GM12878 (cell line): ENCODE measurements at regions not wholly inside any gene's neighbourhood (a gene's known extent, or its start where the extent isn't known, plus 50 kb on each side); places are given as distances from the start of the nearest gene placed in this dataset.

Experiments
- ATAC-seq: fragments of 200-7000 bp; cut with Tn5 transposase; 3 replicates; pipeline ENCODE4 v1.9.1; 2020; ENCODE audit warnings: mild to moderate bottlenecking, moderate library complexity
- BruUV-seq: library from RNA; stranded (reverse); fragments of 400-500 nt; replicated peaks from 2 replicates; lab custom pipeline; 2021; lab: Mats Ljungman, UMichigan
- CTCF ChIA-PET: fragments of 300-600 bp; sonication (Branson Sonifier 250); formaldehyde crosslinking; extraction: SDS; loops from one replicate; lab custom pipeline; 2021; ENCODE audit warnings: inconsistent platforms; lab: Yijun Ruan, JAX
- POLR2A ChIA-PET: fragments of 350-600 bp; formaldehyde crosslinking; extraction: SDS; loops from one replicate; lab custom pipeline; 2021; ENCODE audit warnings: inconsistent platforms; lab: Charles Lee
- RAD21 ChIA-PET: fragments of 300-600 bp; sonication (Branson Sonifier 250); formaldehyde crosslinking; loops from one replicate; lab custom pipeline; 2023; ENCODE audit warnings: antibody characterized with exemption; ENCODE audit not compliant: unreplicated experiment; lab: Charles Lee
- SMC1A ChIA-PET: fragments of 300-600 bp; sonication (Branson Sonifier 250); formaldehyde crosslinking; loops from one replicate; lab custom pipeline; 2023; ENCODE audit not compliant: unreplicated experiment, uncharacterized antibody; lab: Charles Lee
- DNase-seq: peaks from one replicate; pipeline ENCODE4 v3.0.0-alpha.2; 2011; ENCODE audit warnings: low read depth, low spot score
- FAIRE-seq: peaks from 3 replicates; lab custom pipeline; 2011; peaks lifted over from hg19 to GRCh38; lab: Jason Lieb, UNC
- H2AFZ ChIP-seq: 2 replicates; pipeline ENCODE4 v1.6.0; 2011; ENCODE audit warnings: low read depth, low read length, control low read depth; ENCODE audit not compliant: control insufficient read depth
- H3K27ac ChIP-seq: 2 replicates; pipeline ENCODE4 v1.5.1; 2011; ENCODE audit warnings: control low read depth; ENCODE audit not compliant: control insufficient read depth, insufficient read depth
- H3K27me3 ChIP-seq, 2 experiments: replicated peaks in 1 of 2; 2 replicates each; pipeline versions ENCODE4 v1.6.0 to v1.6.1; 2011; ENCODE audit warnings: low read length in 1 of 2; ENCODE audit not compliant: control insufficient read depth in 2 of 2, insufficient read depth in 2 of 2
- H3K36me3 ChIP-seq, 2 experiments: 2 replicates each; pipeline ENCODE4 v1.5.1; 2011; ENCODE audit warnings: low read length in 1 of 2; ENCODE audit not compliant: control insufficient read depth in 2 of 2, insufficient read depth in 2 of 2
- H3K4me1 ChIP-seq: 2 replicates; pipeline ENCODE4 v1.6.1; 2011; ENCODE audit warnings: mild to moderate bottlenecking, low read length, moderate library complexity, mixed read lengths; ENCODE audit not compliant: control insufficient read depth, insufficient read depth
- H3K4me2 ChIP-seq: 2 replicates; pipeline ENCODE4 v1.6.0; 2011; ENCODE audit warnings: control low read depth; ENCODE audit not compliant: control insufficient read depth, insufficient read depth
- H3K4me3 ChIP-seq: fragments of 200-600 bp; sonication (generic); 2 replicates; pipeline ENCODE4 v1.5.1; 2016
- H3K79me2 ChIP-seq: 2 replicates; pipeline ENCODE4 v1.6.0; 2011; ENCODE audit warnings: low read length; ENCODE audit not compliant: control insufficient read depth, insufficient read depth
- H3K9ac ChIP-seq: 2 replicates; pipeline ENCODE4 v1.8.0; 2011; ENCODE audit warnings: low read length, control low read depth, mixed read lengths; ENCODE audit not compliant: control insufficient read depth, insufficient read depth
- H3K9me3 ChIP-seq: replicated peaks from 3 replicates; pipeline ENCODE4 v1.5.1; 2011; ENCODE audit warnings: mild to moderate bottlenecking, low read length; ENCODE audit not compliant: control insufficient read depth, insufficient read depth
- H4K20me1 ChIP-seq: 2 replicates; pipeline ENCODE4 v1.6.0; 2011; ENCODE audit not compliant: control insufficient read depth, insufficient read depth
- BHLHE40 ChIP-seq, 2 experiments: fragments of 450-650 bp in 1 of 2; IDR thresholded peaks; 2 replicates each; pipeline ENCODE4 v1.6.1; 2011 to 2017; ENCODE audit warnings: low read depth in 2 of 2, borderline replicate concordance in 1 of 2, improper control_type of control experiment in 1 of 2, low read length in 1 of 2, mild to moderate bottlenecking in 1 of 2
- FOXK2 ChIP-seq: fragments of 450-650 bp; IDR thresholded peaks from 2 replicates; pipeline ENCODE4 v1.6.1; 2017; ENCODE audit warnings: mild to moderate bottlenecking, moderate library complexity
- FOXM1 ChIP-seq: IDR thresholded peaks from 2 replicates; pipeline ENCODE4 v1.6.1; 2012; ENCODE audit warnings: low read depth, mild to moderate bottlenecking, inconsistent platforms, low read length, moderate library complexity
- GABPA ChIP-seq: IDR thresholded peaks from 2 replicates; pipeline ENCODE4 v1.6.1; 2014; ENCODE audit warnings: antibody characterized with exemption, low read depth, mild to moderate bottlenecking, inconsistent platforms
- KDM1A ChIP-seq: fragments of 200-600 bp; sonication (generic); IDR thresholded peaks from 2 replicates; pipeline ENCODE4 v1.6.1; 2016; ENCODE audit warnings: borderline replicate concordance
- KLF5 ChIP-seq: fragments of 450-650 bp; IDR thresholded peaks from 2 replicates; pipeline ENCODE4 v1.6.1; 2014; ENCODE audit warnings: mild to moderate bottlenecking; ENCODE audit not compliant: partially characterized antibody
- MEF2B ChIP-seq: fragments of 450-650 bp; IDR thresholded peaks from 2 replicates; pipeline ENCODE4 v1.6.1; 2018; ENCODE audit warnings: mild to moderate bottlenecking, moderate library complexity; ENCODE audit not compliant: partially characterized antibody, poor library complexity, severe bottlenecking
- TBL1XR1 ChIP-seq: IDR thresholded peaks from 2 replicates; pipeline ENCODE4 v1.6.1; 2012; ENCODE audit warnings: low read depth, low read length, improper control_type of control experiment
- TCF3 ChIP-seq: IDR thresholded peaks from 2 replicates; pipeline ENCODE4 v1.6.1; 2012; ENCODE audit warnings: low read depth, mild to moderate bottlenecking, low read length, borderline replicate concordance; ENCODE audit not compliant: insufficient read depth
- WRNIP1 ChIP-seq: IDR thresholded peaks from 2 replicates; pipeline ENCODE4 v1.6.1; 2011; ENCODE audit warnings: low read depth, low read length, improper control_type of control experiment, borderline replicate concordance
- YBX1 ChIP-seq: fragments of 450-650 bp; IDR thresholded peaks from 2 replicates; pipeline ENCODE4 v1.6.1; 2016; ENCODE audit warnings: antibody characterized with exemption
- ZNF207 ChIP-seq: fragments of 450-650 bp; IDR thresholded peaks from 2 replicates; pipeline ENCODE4 v1.6.1; 2014; ENCODE audit warnings: antibody characterized with exemption, mild to moderate bottlenecking, borderline replicate concordance
- WGBS: methylation state at CpG from one replicate; pipeline ENCODE4 v1.1.6; 2016; ENCODE audit warnings: low lambda C conversion rate; ENCODE audit not compliant: insufficient replicate concordance, insufficient coverage; ENCODE audit errors: missing lambda C conversion rate; 5-methylcytosine and 5-hydroxymethylcytosine counted together
- in situ Hi-C: fragments of 300-500 bp; cut with MboI; formaldehyde crosslinking; loops from 9 replicates; pipeline ENCODE4 v1.14.3; 2018; ENCODE audit warnings: mixed read lengths
- intact Hi-C: fragments of 100-400 bp; cut with micrococcal nuclease; formaldehyde crosslinking; loops from one replicate; pipeline ENCODE4 v1.14.2; 2022; ENCODE audit not compliant: unreplicated experiment
- TF ChIP-seq, protein P1 (sequence below): fragments of 450-650 bp; IDR thresholded peaks from 2 replicates; pipeline ENCODE4 v1.6.1; 2016; ENCODE audit warnings: mild to moderate bottlenecking, moderate library complexity, borderline replicate concordance

DNA sequence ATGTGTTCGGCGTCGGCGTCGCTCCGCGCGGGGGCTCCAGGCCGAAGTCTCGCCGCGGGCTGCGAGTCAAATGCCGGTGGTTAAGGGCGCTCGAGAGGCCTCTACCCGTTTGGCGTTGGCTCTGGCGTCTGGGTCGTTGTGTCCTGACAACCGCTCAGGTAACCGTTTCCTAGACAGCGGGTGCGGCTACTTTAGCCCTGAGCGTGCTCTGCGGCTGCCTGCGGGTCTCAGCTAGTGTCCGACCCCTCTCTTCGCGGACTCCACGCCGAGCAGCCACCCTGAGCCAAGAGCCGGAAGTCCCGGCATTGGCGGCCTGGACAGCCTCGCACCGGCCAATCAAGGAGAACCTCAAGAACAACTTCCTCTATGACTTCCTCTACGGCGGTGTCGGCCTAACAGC is 173.4 kb downstream of the SETD4 start:
- ChIA-PET POLR2A (interaction anchor here (0.7 kb wide), 1 partner anchor 100 kb away, joined by 3 read pairs; no protein-coding TSS in a partner anchor), CTCF (interaction anchor here (0.7 to 1.1 kb wide), 2 partner anchors 33 to 1787 kb away, joined by 3 to 4 read pairs; no protein-coding TSS in a partner anchor), SMC1A (no interaction called here), RAD21 (no interaction called here)
- H3K4me3 ChIP-seq = no peak overlapping the region
- DNase-seq (no peak), FAIRE-seq (no peak), ATAC-seq (no peak)
- no peak overlapping the region for H3K9ac ChIP-seq
- in situ Hi-C loops = no loop called here
- H3K79me2 ChIP-seq = no peaks in the 10 kb centered on the region
- H4K20me1 ChIP-seq = no peaks in the 10 kb centered on the region
- H3K27ac ChIP-seq = no peak overlapping the region
- no peak overlapping the region for H3K4me2 ChIP-seq
- H3K36me3 ChIP-seq = no peaks in the 10 kb centered on the region
- intact Hi-C loops = no loop called here
- no peaks in the 10 kb centered on the region for H3K4me1 ChIP-seq
- H3K9me3 ChIP-seq = no peaks in the 10 kb centered on the region
- no peak for TF ChIP-seq TBL1XR1
- no peak for TF ChIP-seq GABPA
- BruUV-seq = no TSS peak
- H2AFZ ChIP-seq = no peak overlapping the region
- 74% methylated on average over 38 of the region's 40 CpGs for WGBS
- no peaks in the 10 kb centered on the region for H3K27me3 ChIP-seq

DNA sequence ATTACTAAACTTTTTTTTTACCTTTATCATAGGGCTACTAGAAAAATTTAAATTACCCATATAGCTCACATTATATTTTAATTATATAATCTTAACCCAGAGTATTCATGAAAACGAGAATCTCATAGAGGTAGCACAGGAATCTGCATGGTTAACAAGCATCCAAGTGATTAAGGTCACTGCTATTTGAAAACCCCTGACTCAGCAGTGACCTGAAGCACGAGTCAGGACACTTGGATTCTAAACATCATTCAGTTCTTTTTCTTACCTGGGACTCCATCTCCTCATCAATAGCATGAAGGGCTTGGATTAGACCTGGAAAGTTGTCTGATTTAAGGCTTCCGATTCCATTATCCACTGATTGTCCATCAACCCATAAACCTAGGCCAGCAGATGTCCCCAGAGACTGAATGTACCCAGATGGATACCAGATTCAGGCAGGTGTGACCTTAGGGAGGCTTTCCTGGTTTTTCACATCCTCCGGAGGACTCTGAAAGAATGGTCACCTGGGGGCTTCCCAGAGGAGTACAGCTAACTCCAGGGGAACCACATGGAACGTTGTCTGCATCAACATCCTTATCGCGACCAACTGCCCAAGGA is 174.3 kb downstream of the SETD4 start:
- FAIRE-seq (no peak), ATAC-seq (no peak), DNase-seq (no peak)
- H3K9ac ChIP-seq = no peak overlapping the region
- no peaks in the 10 kb centered on the region for H3K79me2 ChIP-seq
- H3K9me3 ChIP-seq = no peaks in the 10 kb centered on the region
- ChIA-PET RAD21 (no interaction called here), POLR2A (no interaction called here), SMC1A (no interaction called here), CTCF (no interaction called here)
- intact Hi-C loops (no loop called here), in situ Hi-C loops (no loop called here)
- H2AFZ ChIP-seq = no peak overlapping the region
- no peaks in the 10 kb centered on the region for H3K4me1 ChIP-seq
- no peak overlapping the region for H3K4me2 ChIP-seq
- no peak overlapping the region for H3K27ac ChIP-seq
- no peaks in the 10 kb centered on the region for H3K36me3 ChIP-seq
- H4K20me1 ChIP-seq = no peaks in the 10 kb centered on the region
- H3K27me3 ChIP-seq = no peaks in the 10 kb centered on the region
- no peak overlapping the region for H3K4me3 ChIP-seq
- WGBS = 56% methylated on average over 7 of the region's 7 CpGs
- no TSS peak for BruUV-seq
- TF ChIP-seq MEF2B = no peak
- no peak for TF ChIP-seq KLF5
- TF ChIP-seq KDM1A = no peak
- TF ChIP-seq FOXM1 = no peak
- TF ChIP-seq YBX1 = no peak
- no peak for TF ChIP-seq BHLHE40 (IDR thresholded peaks at IDR 0.05; ENCODE audit: borderline replicate concordance in 1 of 2, low read depth in 2 of 2, low read length in 1 of 2)
- TF ChIP-seq FOXK2 = no peak
- TF ChIP-seq TCF3 = no peak
- TF ChIP-seq, protein P1, sequence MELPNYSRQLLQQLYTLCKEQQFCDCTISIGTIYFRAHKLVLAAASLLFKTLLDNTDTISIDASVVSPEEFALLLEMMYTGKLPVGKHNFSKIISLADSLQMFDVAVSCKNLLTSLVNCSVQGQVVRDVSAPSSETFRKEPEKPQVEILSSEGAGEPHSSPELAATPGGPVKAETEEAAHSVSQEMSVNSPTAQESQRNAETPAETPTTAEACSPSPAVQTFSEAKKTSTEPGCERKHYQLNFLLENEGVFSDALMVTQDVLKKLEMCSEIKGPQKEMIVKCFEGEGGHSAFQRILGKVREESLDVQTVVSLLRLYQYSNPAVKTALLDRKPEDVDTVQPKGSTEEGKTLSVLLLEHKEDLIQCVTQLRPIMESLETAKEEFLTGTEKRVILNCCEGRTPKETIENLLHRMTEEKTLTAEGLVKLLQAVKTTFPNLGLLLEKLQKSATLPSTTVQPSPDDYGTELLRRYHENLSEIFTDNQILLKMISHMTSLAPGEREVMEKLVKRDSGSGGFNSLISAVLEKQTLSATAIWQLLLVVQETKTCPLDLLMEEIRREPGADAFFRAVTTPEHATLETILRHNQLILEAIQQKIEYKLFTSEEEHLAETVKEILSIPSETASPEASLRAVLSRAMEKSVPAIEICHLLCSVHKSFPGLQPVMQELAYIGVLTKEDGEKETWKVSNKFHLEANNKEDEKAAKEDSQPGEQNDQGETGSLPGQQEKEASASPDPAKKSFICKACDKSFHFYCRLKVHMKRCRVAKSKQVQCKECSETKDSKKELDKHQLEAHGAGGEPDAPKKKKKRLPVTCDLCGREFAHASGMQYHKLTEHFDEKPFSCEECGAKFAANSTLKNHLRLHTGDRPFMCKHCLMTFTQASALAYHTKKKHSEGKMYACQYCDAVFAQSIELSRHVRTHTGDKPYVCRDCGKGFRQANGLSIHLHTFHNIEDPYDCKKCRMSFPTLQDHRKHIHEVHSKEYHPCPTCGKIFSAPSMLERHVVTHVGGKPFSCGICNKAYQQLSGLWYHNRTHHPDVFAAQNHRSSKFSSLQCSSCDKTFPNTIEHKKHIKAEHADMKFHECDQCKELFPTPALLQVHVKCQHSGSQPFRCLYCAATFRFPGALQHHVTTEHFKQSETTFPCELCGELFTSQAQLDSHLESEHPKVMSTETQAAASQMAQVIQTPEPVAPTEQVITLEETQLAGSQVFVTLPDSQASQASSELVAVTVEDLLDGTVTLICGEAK = no peak
- no peak for TF ChIP-seq ZNF207
- TF ChIP-seq WRNIP1 = no peak
- no peak for TF ChIP-seq TBL1XR1
